K562 (cell line): ENCODE measurements at regions not wholly inside any gene's neighbourhood (a gene's known extent, or its start where the extent isn't known, plus 50 kb on each side); places are given as distances from the start of the nearest gene placed in this dataset.
A peak's percentile ranks its signal among the peaks of the same experiment; 100 is the strongest.

Experiments
- ARNT ChIP-seq, 2 experiments: fragments of 450-650 bp; IDR thresholded peaks; 2 replicates each; pipeline ENCODE4 v1.6.1; 2016; ENCODE audit warnings: mild to moderate bottlenecking in 1 of 2
- ATF1 ChIP-seq, 2 experiments: fragments of 450-650 bp in 1 of 2; IDR thresholded peaks; 2 replicates each; pipeline ENCODE4 v1.6.1; 2016; ENCODE audit warnings: missing compliant biosample characterization in 1 of 2, missing genetic modification characterization in 1 of 2
- C11orf30 ChIP-seq: fragments of 450-650 bp; IDR thresholded peaks from 2 replicates; pipeline ENCODE4 v1.6.1; 2016; ENCODE audit warnings: low read depth, mild to moderate bottlenecking
- EP400 ChIP-seq: fragments of 450-650 bp; IDR thresholded peaks from 2 replicates; pipeline ENCODE4 v1.6.1; 2017; ENCODE audit warnings: antibody characterized with exemption, mild to moderate bottlenecking, moderate library complexity
- FIP1L1 ChIP-seq: fragments of 200-400 bp; formaldehyde crosslinking; IDR thresholded peaks from 2 replicates; pipeline ENCODE4 v1.6.1; 2018; ENCODE audit warnings: mild to moderate bottlenecking, low read depth, low read length; ENCODE audit not compliant: poor library complexity, severe bottlenecking
- IRF2 ChIP-seq: sonication (generic); formaldehyde crosslinking; IDR thresholded peaks from 2 replicates; pipeline ENCODE4 v1.8.1; 2022; ENCODE audit warnings: mild to moderate bottlenecking, missing genetic modification reagents
- KAT7 ChIP-seq: sonication (generic); formaldehyde crosslinking; IDR thresholded peaks from 2 replicates; pipeline ENCODE4 v1.8.0; 2022; ENCODE audit warnings: missing genetic modification reagents, mild to moderate bottlenecking, borderline replicate concordance
- MAFF ChIP-seq: IDR thresholded peaks from 2 replicates; pipeline ENCODE4 v1.6.1; 2012; ENCODE audit warnings: low read length, improper control_type of control experiment
- MTA1 ChIP-seq: fragments of 450-650 bp; IDR thresholded peaks from 2 replicates; pipeline ENCODE4 v1.6.1; 2017; ENCODE audit warnings: borderline replicate concordance
- NFE2 ChIP-seq: IDR thresholded peaks from 2 replicates; pipeline ENCODE4 v1.6.1; 2014; ENCODE audit warnings: antibody characterized with exemption, low read depth
- NFIC ChIP-seq: fragments of 450-650 bp; IDR thresholded peaks from 2 replicates; pipeline ENCODE4 v1.6.1; 2017; ENCODE audit warnings: mild to moderate bottlenecking, inconsistent platforms
- SMARCE1 ChIP-seq: fragments of 450-650 bp; IDR thresholded peaks from 2 replicates; pipeline ENCODE4 v1.7.1; 2016; ENCODE audit warnings: mild to moderate bottlenecking
- STAG1 ChIP-seq: sonication (generic); formaldehyde crosslinking; IDR thresholded peaks from 2 replicates; pipeline ENCODE4 v1.5.0; 2020; ENCODE audit warnings: missing genetic modification reagents, borderline replicate concordance
- STAT5A ChIP-seq: IDR thresholded peaks from 2 replicates; pipeline ENCODE4 v1.6.1; 2012; ENCODE audit warnings: low read length, inconsistent platforms, borderline replicate concordance
- ZNF133 ChIP-seq: fragments of 250-450 bp; sonication (Bioruptor Pico); IDR thresholded peaks from 2 replicates; pipeline ENCODE4 v1.4.0; 2020; ENCODE audit warnings: mild to moderate bottlenecking
- ZNF140 ChIP-seq: fragments of 250-450 bp; sonication (Bioruptor Pico); IDR thresholded peaks from 2 replicates; pipeline ENCODE4 v1.8.0; 2021; ENCODE audit warnings: moderate library complexity, mild to moderate bottlenecking, inconsistent platforms
- ZNF224 ChIP-seq: sonication (generic); formaldehyde crosslinking; IDR thresholded peaks from 2 replicates; pipeline ENCODE4 v1.8.0; 2022; ENCODE audit warnings: mild to moderate bottlenecking, missing genetic modification reagents
- ZNF316 ChIP-seq: fragments of 450-650 bp; IDR thresholded peaks from 2 replicates; pipeline ENCODE4 v1.6.1; 2016
- ZNF644 ChIP-seq: fragments of 200-800 bp; sonication (Bioruptor generic); IDR thresholded peaks from 2 replicates; pipeline ENCODE4 v1.6.1; 2016; ENCODE audit warnings: low read depth, missing genetic modification characterization, missing compliant biosample characterization
- ZNF695 ChIP-seq: fragments of 450-650 bp; formaldehyde crosslinking; IDR thresholded peaks from 2 replicates; pipeline ENCODE4 v1.4.0; 2020; ENCODE audit warnings: mild to moderate bottlenecking, moderate library complexity
- TF ChIP-seq, protein P1 (sequence below): sonication (generic); formaldehyde crosslinking; IDR thresholded peaks from 2 replicates; pipeline ENCODE4 v1.9.0; 2022; ENCODE audit warnings: mild to moderate bottlenecking, missing genetic modification reagents
- TF ChIP-seq, protein P2 (sequence below), 2 experiments: fragments of 450-650 bp in 1 of 2; IDR thresholded peaks; 2 replicates each; pipeline ENCODE4 v1.6.1; 2011 to 2017; ENCODE audit warnings: low read depth in 2 of 2, antibody characterized with exemption in 1 of 2, borderline replicate concordance in 1 of 2, low read length in 1 of 2, mild to moderate bottlenecking in 1 of 2, mixed read lengths in 1 of 2; ENCODE audit not compliant: control insufficient read depth in 1 of 2

GRCh38 chr7:8817448-8818036, 384.1 kb downstream of the NXPH1 start (continued):
- TF ChIP-seq EP400, result no peak
- TF ChIP-seq ZNF140 (CRISPR knock-in tag), result no peak
- TF ChIP-seq ZNF644, result no peak
- TF ChIP-seq FIP1L1, result no peak
- no peak for TF ChIP-seq STAT5A
- no peak for TF ChIP-seq ZNF695 (CRISPR knock-in tag)
- peak in 1 of 2 experiments; percentile 98; a peak in 2 of 4 replicates for TF ChIP-seq ARNT (IDR thresholded peaks at IDR 0.05)
- TF ChIP-seq NFE2, result peak; percentile 57
- TF ChIP-seq IRF2 (CRISPR knock-in tag), result no peak
- peak; percentile 72 for TF ChIP-seq NFIC
- 0 out of 2 replicates have a peak, but pooled peaks have one; percentile 27 for TF ChIP-seq SMARCE1
- TF ChIP-seq, protein P1, sequence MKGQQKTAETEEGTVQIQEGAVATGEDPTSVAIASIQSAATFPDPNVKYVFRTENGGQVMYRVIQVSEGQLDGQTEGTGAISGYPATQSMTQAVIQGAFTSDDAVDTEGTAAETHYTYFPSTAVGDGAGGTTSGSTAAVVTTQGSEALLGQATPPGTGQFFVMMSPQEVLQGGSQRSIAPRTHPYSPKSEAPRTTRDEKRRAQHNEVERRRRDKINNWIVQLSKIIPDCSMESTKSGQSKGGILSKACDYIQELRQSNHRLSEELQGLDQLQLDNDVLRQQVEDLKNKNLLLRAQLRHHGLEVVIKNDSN (CRISPR knock-in tag), result no peak
- no peak for TF ChIP-seq ZNF316
- no peak for TF ChIP-seq KAT7 (CRISPR knock-in tag)
- TF ChIP-seq STAG1 (CRISPR knock-in tag), result no peak
- peak; percentile 25; the same call in 1 of the 2 replicates for TF ChIP-seq C11orf30
- TF ChIP-seq ZNF224, result no peak
- TF ChIP-seq MTA1, result no peak
- TF ChIP-seq ATF1 (CRISPR knock-in tag; IDR thresholded peaks at IDR 0.05), result no peak
- TF ChIP-seq ATF1 (tag; IDR thresholded peaks at IDR 0.05), result no peak
- TF ChIP-seq ZNF133, result no peak
- 0 out of 2 replicates have a peak, but pooled peaks have one; percentile 15 for TF ChIP-seq MAFF
- TF ChIP-seq, protein P2, sequence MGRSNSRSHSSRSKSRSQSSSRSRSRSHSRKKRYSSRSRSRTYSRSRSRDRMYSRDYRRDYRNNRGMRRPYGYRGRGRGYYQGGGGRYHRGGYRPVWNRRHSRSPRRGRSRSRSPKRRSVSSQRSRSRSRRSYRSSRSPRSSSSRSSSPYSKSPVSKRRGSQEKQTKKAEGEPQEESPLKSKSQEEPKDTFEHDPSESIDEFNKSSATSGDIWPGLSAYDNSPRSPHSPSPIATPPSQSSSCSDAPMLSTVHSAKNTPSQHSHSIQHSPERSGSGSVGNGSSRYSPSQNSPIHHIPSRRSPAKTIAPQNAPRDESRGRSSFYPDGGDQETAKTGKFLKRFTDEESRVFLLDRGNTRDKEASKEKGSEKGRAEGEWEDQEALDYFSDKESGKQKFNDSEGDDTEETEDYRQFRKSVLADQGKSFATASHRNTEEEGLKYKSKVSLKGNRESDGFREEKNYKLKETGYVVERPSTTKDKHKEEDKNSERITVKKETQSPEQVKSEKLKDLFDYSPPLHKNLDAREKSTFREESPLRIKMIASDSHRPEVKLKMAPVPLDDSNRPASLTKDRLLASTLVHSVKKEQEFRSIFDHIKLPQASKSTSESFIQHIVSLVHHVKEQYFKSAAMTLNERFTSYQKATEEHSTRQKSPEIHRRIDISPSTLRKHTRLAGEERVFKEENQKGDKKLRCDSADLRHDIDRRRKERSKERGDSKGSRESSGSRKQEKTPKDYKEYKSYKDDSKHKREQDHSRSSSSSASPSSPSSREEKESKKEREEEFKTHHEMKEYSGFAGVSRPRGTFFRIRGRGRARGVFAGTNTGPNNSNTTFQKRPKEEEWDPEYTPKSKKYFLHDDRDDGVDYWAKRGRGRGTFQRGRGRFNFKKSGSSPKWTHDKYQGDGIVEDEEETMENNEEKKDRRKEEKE (IDR thresholded peaks at IDR 0.05; ENCODE audit: borderline replicate concordance in 1 of 2, control insufficient read depth in 1 of 2, low read depth in 2 of 2, low read length in 1 of 2), result no peak
